ENCODE measurements at regions not wholly inside any gene's neighbourhood (a gene's known extent, or its start where the extent isn't known, plus 50 kb on each side); places are given as distances from the start of the nearest gene placed in this dataset.

DNA sequence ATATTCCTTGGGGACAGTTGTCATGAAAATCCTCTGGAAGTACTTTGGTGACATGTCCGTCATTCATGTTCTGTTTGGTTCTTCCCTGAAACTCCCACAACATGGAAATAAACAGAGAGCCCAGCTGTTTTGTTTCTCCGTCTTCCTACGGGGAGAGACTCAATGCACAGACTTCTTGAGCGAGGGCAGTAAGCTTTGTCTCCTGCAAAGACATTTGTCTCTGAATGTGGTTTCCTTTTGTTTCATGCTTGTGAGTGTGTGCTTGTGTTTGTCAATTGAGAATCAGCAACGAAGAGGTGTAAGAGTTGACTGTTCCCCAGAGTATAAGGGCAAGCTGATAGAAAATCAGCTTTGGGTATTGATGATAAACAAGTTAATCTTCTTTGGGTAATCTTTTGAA is 643.0 kb upstream of the RBFOX1 start (continued):
- TF ChIP-seq, protein P1, sequence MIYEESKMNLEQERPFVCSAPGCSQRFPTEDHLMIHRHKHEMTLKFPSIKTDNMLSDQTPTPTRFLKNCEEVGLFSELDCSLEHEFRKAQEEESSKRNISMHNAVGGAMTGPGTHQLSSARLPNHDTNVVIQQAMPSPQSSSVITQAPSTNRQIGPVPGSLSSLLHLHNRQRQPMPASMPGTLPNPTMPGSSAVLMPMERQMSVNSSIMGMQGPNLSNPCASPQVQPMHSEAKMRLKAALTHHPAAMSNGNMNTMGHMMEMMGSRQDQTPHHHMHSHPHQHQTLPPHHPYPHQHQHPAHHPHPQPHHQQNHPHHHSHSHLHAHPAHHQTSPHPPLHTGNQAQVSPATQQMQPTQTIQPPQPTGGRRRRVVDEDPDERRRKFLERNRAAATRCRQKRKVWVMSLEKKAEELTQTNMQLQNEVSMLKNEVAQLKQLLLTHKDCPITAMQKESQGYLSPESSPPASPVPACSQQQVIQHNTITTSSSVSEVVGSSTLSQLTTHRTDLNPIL (CRISPR knock-in tag; IDR thresholded peaks at IDR 0.05; ENCODE audit: low read depth): no peak
- TF ChIP-seq ZNF565 (CRISPR knock-in tag; conservative IDR thresholded peaks at IDR 0.05; ENCODE audit: low read depth): no peak

DNA sequence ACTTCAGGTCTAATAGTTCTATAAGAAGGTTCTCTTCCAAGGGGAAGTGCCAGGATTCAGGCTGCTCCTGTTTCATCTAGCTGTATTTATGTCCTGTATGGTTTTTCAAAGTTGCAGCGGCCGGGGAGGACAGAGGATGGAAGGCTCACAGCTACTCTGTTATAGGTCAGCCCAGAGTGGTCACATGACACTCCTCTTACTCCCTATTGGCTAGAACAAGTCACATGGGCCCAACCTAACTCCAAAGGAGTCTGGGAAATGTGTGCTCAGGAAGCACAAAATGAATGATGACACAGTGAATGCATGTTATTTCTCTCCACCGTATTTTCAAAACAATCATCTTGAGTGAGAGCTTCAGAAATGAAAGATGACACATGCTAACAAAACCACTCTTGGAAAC is 645.1 kb upstream of the RBFOX1 start:
- ATAC-seq: no peak
- TF ChIP-seq, protein P1 (CRISPR knock-in tag; IDR thresholded peaks at IDR 0.05; ENCODE audit: low read depth): no peak
- no peak for TF ChIP-seq TCF4 (CRISPR knock-in tag; IDR thresholded peaks at IDR 0.05; ENCODE audit: borderline replicate concordance)
- TF ChIP-seq ZFP3 (CRISPR knock-in tag; IDR thresholded peaks at IDR 0.05): no peak
- TF ChIP-seq ZNF8 (CRISPR knock-in tag; IDR thresholded peaks at IDR 0.05): no peak
- no peak for TF ChIP-seq SNAI2 (CRISPR knock-in tag; IDR thresholded peaks at IDR 0.05)

DNA sequence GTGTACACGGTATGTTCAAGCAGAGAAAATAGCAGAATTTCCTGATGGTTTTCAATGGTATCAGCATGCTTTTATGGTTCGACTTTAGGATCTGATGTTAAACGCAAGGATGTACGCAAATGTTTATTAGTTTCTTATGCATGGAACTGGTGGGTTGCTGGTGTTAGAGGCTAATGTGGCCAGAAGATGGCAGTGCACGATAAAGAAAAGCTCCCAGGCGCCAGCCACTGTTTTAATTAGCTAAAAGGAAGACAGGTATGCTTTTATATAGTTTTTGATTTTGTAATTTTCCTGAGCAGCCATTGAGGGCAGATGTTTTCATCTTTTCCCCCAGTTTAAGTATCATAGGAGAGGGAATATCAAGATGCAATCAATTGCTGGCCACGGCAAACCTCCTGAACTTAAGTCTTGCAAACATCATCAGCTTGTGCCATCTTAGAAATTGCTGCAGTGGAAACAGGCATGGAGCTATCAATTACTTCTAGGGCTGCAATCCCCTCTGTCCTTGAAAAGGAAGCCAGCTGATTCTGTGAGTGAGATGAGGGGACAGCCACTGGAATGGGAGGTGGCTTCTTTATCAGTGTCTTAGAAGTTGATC is 648.5 kb upstream of the RBFOX1 start:
- TF ChIP-seq RARB (CRISPR knock-in tag; IDR thresholded peaks at IDR 0.05): no peak
- no peak for ATAC-seq

DNA sequence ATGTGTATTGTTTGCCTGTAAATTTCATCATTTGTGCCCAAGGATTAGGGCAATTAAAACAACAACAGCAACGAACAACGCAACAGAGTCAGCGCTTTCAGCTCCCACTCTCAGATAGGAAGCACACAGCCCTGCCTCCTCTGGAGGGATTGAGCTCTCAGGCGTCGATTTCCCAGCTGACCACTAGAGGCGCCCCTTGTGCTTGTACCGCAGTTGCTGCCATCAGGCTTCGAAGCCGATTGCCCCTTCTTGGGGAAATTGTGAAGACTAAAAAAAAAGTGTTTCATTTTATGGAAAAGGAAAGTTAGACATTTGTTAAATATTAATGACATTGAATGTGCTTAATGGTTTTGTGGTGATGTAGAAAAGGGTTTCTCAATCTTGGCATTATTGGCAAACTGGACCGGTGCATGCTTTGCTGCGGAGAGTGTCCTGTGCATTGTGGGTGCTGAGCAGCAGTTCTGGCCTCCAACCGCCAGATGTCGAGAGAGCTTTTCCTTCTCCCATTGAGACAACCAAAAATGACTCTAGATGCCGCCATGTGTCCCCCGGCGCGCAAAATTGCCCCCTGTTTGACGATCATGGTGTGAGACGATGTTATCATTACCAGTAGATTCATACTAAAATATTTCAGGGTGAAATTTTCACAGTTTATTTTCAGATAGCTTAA is 650.4 kb upstream of the RBFOX1 start:
- TF ChIP-seq PPARA (CRISPR knock-in tag; IDR thresholded peaks at IDR 0.05; ENCODE audit: borderline replicate concordance) (no peak), SNAI2 (CRISPR knock-in tag; IDR thresholded peaks at IDR 0.05) (no peak), ZNF565 (CRISPR knock-in tag; conservative IDR thresholded peaks at IDR 0.05; ENCODE audit: low read depth) (no peak), ISL1 (CRISPR knock-in tag; IDR thresholded peaks at IDR 0.05) (no peak), ZC3H10 (CRISPR knock-in tag; IDR thresholded peaks at IDR 0.05) (no peak)
- no peak for ATAC-seq

DNA sequence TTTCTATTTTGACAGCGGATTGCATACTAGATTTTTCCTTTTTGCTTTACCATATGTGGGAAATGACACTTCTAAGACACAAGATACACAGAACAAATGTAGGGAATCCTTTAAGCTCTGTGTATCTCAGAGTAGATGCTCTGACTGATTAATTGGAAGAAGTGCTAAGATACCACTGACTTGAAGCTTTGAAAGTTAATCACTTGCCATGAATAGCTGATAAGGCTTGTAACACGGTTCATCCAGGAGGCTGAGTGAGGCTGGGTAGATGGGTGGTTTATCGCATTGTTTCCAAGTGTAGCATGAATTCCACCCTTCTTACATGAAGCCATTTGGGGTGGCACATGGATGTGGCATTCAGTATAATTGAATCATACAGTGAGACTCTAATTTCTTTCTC is 654.1 kb upstream of the RBFOX1 start:
- ATAC-seq: no peak
- TF ChIP-seq TOX (CRISPR knock-in tag; IDR thresholded peaks at IDR 0.05; ENCODE audit: borderline replicate concordance) (no peak), PPARA (CRISPR knock-in tag; IDR thresholded peaks at IDR 0.05; ENCODE audit: borderline replicate concordance) (no peak), ZNF565 (CRISPR knock-in tag; conservative IDR thresholded peaks at IDR 0.05; ENCODE audit: low read depth) (no peak), ISL1 (CRISPR knock-in tag; IDR thresholded peaks at IDR 0.05) (no peak)

DNA sequence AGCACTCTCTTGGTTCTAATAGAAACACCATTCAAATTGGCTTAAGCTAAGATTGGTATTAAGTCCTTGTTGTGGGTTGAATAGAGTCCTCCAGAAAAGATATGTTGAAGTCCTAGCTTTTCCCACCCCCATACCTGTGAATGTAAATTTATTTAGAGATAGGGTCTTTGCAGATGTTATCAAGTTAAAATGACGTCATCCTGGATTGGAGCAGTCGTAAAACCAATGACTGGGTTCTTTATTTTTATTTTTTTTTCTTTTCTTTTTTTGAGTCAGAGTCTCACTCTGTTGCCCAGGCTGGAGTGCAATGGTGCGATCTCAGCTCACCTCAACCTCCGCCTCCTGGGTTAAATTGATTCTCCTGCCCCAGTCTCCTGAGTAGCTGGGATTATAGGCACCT is 658.6 kb upstream of the RBFOX1 start:
- TF ChIP-seq TOX (CRISPR knock-in tag; IDR thresholded peaks at IDR 0.05; ENCODE audit: borderline replicate concordance) (no peak), RARB (CRISPR knock-in tag; IDR thresholded peaks at IDR 0.05) (no peak), ISL1 (CRISPR knock-in tag; IDR thresholded peaks at IDR 0.05) (no peak), ZC3H10 (CRISPR knock-in tag; IDR thresholded peaks at IDR 0.05) (no peak), ARNTL (CRISPR knock-in tag; IDR thresholded peaks at IDR 0.05; ENCODE audit: borderline replicate concordance, low read depth) (no peak)
- TF ChIP-seq, protein P2, sequence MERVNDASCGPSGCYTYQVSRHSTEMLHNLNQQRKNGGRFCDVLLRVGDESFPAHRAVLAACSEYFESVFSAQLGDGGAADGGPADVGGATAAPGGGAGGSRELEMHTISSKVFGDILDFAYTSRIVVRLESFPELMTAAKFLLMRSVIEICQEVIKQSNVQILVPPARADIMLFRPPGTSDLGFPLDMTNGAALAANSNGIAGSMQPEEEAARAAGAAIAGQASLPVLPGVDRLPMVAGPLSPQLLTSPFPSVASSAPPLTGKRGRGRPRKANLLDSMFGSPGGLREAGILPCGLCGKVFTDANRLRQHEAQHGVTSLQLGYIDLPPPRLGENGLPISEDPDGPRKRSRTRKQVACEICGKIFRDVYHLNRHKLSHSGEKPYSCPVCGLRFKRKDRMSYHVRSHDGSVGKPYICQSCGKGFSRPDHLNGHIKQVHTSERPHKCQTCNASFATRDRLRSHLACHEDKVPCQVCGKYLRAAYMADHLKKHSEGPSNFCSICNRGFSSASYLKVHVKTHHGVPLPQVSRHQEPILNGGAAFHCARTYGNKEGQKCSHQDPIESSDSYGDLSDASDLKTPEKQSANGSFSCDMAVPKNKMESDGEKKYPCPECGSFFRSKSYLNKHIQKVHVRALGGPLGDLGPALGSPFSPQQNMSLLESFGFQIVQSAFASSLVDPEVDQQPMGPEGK (CRISPR knock-in tag; IDR thresholded peaks at IDR 0.05; ENCODE audit: borderline replicate concordance): no peak
- TF ChIP-seq, protein P3, sequence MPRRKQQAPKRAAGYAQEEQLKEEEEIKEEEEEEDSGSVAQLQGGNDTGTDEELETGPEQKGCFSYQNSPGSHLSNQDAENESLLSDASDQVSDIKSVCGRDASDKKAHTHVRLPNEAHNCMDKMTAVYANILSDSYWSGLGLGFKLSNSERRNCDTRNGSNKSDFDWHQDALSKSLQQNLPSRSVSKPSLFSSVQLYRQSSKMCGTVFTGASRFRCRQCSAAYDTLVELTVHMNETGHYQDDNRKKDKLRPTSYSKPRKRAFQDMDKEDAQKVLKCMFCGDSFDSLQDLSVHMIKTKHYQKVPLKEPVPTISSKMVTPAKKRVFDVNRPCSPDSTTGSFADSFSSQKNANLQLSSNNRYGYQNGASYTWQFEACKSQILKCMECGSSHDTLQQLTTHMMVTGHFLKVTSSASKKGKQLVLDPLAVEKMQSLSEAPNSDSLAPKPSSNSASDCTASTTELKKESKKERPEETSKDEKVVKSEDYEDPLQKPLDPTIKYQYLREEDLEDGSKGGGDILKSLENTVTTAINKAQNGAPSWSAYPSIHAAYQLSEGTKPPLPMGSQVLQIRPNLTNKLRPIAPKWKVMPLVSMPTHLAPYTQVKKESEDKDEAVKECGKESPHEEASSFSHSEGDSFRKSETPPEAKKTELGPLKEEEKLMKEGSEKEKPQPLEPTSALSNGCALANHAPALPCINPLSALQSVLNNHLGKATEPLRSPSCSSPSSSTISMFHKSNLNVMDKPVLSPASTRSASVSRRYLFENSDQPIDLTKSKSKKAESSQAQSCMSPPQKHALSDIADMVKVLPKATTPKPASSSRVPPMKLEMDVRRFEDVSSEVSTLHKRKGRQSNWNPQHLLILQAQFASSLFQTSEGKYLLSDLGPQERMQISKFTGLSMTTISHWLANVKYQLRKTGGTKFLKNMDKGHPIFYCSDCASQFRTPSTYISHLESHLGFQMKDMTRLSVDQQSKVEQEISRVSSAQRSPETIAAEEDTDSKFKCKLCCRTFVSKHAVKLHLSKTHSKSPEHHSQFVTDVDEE (CRISPR knock-in tag; IDR thresholded peaks at IDR 0.05): no peak
- no peak for ATAC-seq

Measured in SK-N-SH treated with all-trans-retinoic acid at 6 μM for 48 hours (cell line).